ENCODE measurements at regions not wholly inside any gene's neighbourhood (a gene's known extent, or its start where the extent isn't known, plus 50 kb on each side); places are given as distances from the start of the nearest gene placed in this dataset.

DNA sequence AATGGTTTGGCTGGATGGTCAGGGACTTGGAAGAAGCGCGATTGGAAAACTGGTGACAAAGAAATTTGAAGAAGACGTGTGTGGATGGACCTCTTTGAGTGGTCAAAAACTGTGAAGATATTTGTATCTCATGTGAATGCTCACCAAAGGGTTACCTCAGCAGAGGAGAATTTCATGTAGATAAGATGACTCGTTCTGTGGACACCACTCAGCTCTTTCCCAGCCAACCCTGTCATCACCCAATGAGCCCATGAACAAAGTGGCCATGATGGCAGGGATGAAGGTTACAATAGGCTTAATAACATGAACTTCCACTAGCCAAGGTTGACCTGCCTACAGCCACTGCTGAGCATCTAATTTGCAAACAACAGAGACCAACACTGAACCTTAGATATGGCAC lies 248.3 kb downstream of the KCNE4 start:
- no TSS peak for BruUV-seq (replicated peaks)
- Mint-ChIP-seq H3K27ac (ENCODE audit: unreplicated experiment) (no peak overlapping the region), H3K4me3 (ENCODE audit: low read depth, unreplicated experiment) (no peak overlapping the region), H3K36me3 (ENCODE audit: insufficient read depth, unreplicated experiment) (no peaks in the 10 kb centered on the region), H3K9me3 (ENCODE audit: low read depth, unreplicated experiment) (peaks cover 3% of the 10 kb centered on the region), H3K27me3 (ENCODE audit: unreplicated experiment) (no peaks in the 10 kb centered on the region), H3K4me1 (ENCODE audit: low read depth, unreplicated experiment) (no peaks in the 10 kb centered on the region)
- intact Hi-C loops (cut with micrococcal nuclease; ENCODE audit: unreplicated experiment): no loop called here
- no peak for DNase-seq
- no peak for TF ChIP-seq CTCF (IDR thresholded peaks at IDR 0.05; ENCODE audit: unreplicated experiment)
- CTCF ChIA-PET: no interaction called here

GRCh38 chr2:223306371-223306770 lies 254.4 kb downstream of the KCNE4 start:
- peak; percentile 9 for DNase-seq
- TF ChIP-seq CTCF (IDR thresholded peaks at IDR 0.05; ENCODE audit: unreplicated experiment): peak; percentile 49
- Mint-ChIP-seq H3K27ac (ENCODE audit: unreplicated experiment) (no peak overlapping the region), H3K36me3 (ENCODE audit: insufficient read depth, unreplicated experiment) (no peaks in the 10 kb centered on the region), H3K4me3 (ENCODE audit: low read depth, unreplicated experiment) (no peak overlapping the region), H3K27me3 (ENCODE audit: unreplicated experiment) (no peaks in the 10 kb centered on the region), H3K4me1 (ENCODE audit: low read depth, unreplicated experiment) (no peaks in the 10 kb centered on the region), H3K9me3 (ENCODE audit: low read depth, unreplicated experiment) (no peaks in the 10 kb centered on the region)
- BruUV-seq (replicated peaks): no TSS peak
- intact Hi-C loops (cut with micrococcal nuclease; ENCODE audit: unreplicated experiment): no loop called here
- CTCF ChIA-PET: no interaction called here

DNA sequence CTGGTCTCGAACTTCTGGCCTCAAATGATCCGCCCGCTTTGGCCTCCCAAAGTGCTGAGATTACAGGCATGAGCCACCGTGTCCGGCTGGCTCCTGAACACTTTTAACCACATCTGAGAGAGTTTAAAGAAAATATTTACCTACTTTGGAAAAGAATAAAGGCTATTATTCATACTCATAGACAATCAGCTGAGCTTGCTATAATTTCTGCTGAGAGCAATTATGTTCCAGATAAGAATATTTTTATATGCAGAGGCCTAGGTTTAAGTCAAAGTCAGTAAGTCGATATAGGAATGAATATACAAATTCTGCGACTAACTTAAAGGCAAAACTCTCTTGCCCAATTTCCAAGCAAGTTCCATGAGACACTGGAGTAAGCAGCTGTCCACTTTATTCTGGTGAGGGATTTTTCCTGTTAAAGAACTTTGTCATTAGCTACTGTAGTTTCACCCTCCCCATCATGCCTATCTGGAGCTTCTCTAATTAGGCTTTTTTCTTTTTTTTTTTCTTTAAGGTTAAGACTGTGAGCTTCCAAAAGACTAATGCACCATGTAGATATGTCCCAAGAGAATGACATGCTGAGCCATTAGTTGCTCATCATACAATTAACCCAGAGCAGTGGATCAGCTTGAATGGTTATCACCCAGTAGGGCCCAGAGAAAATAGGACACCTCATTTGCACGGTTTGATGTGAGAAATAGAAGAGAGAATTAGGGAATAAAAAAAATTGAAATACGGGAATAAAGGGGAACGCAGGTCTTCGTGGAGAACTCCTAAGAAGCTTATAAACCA lies 260.1 kb downstream of the KCNE4 start:
- Mint-ChIP-seq H3K4me1 (ENCODE audit: low read depth, unreplicated experiment) (no peaks in the 10 kb centered on the region), H3K4me3 (ENCODE audit: low read depth, unreplicated experiment) (no peak overlapping the region), H3K9me3 (ENCODE audit: low read depth, unreplicated experiment) (no peaks in the 10 kb centered on the region), H3K36me3 (ENCODE audit: insufficient read depth, unreplicated experiment) (no peaks in the 10 kb centered on the region), H3K27ac (ENCODE audit: unreplicated experiment) (no peak overlapping the region), H3K27me3 (ENCODE audit: unreplicated experiment) (no peaks in the 10 kb centered on the region)
- TF ChIP-seq CTCF (IDR thresholded peaks at IDR 0.05; ENCODE audit: unreplicated experiment): no peak
- no TSS peak for BruUV-seq (replicated peaks)
- no peak for DNase-seq
- CTCF ChIA-PET: interaction anchor here (0.7 kb wide), 1 partner anchor 142 kb away, joined by 3 read pairs; no protein-coding TSS in a partner anchor
- intact Hi-C loops (cut with micrococcal nuclease; ENCODE audit: unreplicated experiment): no loop called here

DNA sequence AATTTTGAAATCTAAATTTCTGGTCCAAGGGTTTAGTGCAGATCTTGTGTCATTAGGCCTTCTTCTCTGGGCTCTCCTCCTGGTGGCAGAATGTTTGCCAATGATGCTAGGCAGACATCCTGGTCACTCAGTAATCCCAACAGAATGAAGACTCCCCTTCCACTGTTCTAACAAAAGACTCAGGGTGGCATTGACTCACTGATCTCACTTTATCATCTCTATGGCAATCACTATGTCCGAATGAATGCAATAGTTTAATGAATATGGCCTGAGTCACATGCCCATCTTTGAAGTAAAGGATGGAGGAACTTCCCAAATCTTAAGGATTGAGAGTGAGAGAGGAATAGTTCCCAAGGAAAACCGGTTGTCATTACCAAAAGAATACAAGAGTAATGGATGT lies 261.1 kb downstream of the KCNE4 start:
- Mint-ChIP-seq H3K4me3 (ENCODE audit: low read depth, unreplicated experiment) (no peak overlapping the region), H3K9me3 (ENCODE audit: low read depth, unreplicated experiment) (no peaks in the 10 kb centered on the region), H3K36me3 (ENCODE audit: insufficient read depth, unreplicated experiment) (no peaks in the 10 kb centered on the region), H3K4me1 (ENCODE audit: low read depth, unreplicated experiment) (no peaks in the 10 kb centered on the region), H3K27ac (ENCODE audit: unreplicated experiment) (no peak overlapping the region), H3K27me3 (ENCODE audit: unreplicated experiment) (peaks cover 7% of the 10 kb centered on the region)
- no TSS peak for BruUV-seq (replicated peaks)
- no peak for TF ChIP-seq CTCF (IDR thresholded peaks at IDR 0.05; ENCODE audit: unreplicated experiment)
- DNase-seq: no peak
- CTCF ChIA-PET: no interaction called here
- intact Hi-C loops (cut with micrococcal nuclease; ENCODE audit: unreplicated experiment): no loop called here
